Stimulated activated CD8-positive, alpha-beta memory T cell treated with anti-CD3 and anti-CD28 coated beads, Interleukin-7, amount 100 ng/mL, for 48 hours (primary cell): ENCODE measurements at regions not wholly inside any gene's neighbourhood (a gene's known extent, or its start where the extent isn't known, plus 50 kb on each side); places are given as distances from the start of the nearest gene placed in this dataset.

Experiments used
- DNase-seq, 2 donors: peaks; one replicate each; pipeline ENCODE4 v3.0.0-alpha.2; 2020; ENCODE audit warnings: low read depth in 1 of 2; ENCODE audit errors: extremely low read depth in 1 of 2

- DNase-seq: no peak
These were observed 58.9 kb upstream of the IFNGR1 start for GRCh38 chr6:137277971-137278637.

- DNase-seq: no peak
These were observed 53.2 kb upstream of the IFNGR1 start for GRCh38 chr6:137272403-137272802.

GRCh38 chr6:137271245-137272183 lies 52.3 kb upstream of the IFNGR1 start:
- no peak for DNase-seq

- no peak for DNase-seq
These were observed 50.6 kb upstream of the IFNGR1 start for GRCh38 chr6:137269803-137270202.

GRCh38 chr6:137269347-137269746 lies 50.2 kb upstream of the IFNGR1 start:
- no peak for DNase-seq
